Astrocyte of the cerebellum (primary cell): ENCODE measurements at regions not wholly inside any gene's neighbourhood (a gene's known extent, or its start where the extent isn't known, plus 50 kb on each side); places are given as distances from the start of the nearest gene placed in this dataset.
A peak's percentile ranks its signal among the peaks of the same experiment; 100 is the strongest.

Experiments
- DNase-seq: peaks from one replicate; pipeline ENCODE4 v3.0.0-alpha.2; 2011; ENCODE audit warnings: low read depth
- H3K4me3 ChIP-seq: 2 replicates; pipeline ENCODE4 v1.5.1; 2011; ENCODE audit warnings: mild to moderate bottlenecking, low read depth, low read length, moderate library complexity
- in situ Hi-C: cut with HindIII; loops from 2 replicates; pipeline ENCODE4 v1.10.0; 2017; ENCODE audit warnings: low sequenced_read_pairs
- TF ChIP-seq, protein P1 (sequence below): IDR thresholded peaks from 2 replicates; pipeline ENCODE4 v1.5.1; 2012; ENCODE audit warnings: low read length, low read depth, moderate library complexity, mild to moderate bottlenecking; ENCODE audit errors: missing control alignments

DNA sequence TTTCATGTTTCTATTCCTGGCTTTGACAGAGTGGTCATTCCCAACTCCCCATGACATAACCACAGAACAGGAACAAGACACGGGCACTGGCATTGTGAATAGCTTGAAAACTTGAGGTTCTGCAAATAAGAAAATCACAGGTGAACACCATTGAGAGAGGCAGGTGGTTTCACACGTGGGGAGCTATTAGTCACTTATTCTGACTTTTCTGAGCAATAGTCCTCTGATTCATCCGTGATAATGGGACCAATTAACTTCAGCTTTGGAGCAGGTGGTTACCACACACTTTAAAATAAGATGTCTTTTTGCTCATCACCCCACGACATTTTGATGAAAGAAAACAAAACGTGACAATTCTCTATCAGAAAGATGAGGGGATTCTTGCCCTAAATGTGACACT lies 224.7 kb downstream of the KLF13 start:
- TF ChIP-seq, protein P1, sequence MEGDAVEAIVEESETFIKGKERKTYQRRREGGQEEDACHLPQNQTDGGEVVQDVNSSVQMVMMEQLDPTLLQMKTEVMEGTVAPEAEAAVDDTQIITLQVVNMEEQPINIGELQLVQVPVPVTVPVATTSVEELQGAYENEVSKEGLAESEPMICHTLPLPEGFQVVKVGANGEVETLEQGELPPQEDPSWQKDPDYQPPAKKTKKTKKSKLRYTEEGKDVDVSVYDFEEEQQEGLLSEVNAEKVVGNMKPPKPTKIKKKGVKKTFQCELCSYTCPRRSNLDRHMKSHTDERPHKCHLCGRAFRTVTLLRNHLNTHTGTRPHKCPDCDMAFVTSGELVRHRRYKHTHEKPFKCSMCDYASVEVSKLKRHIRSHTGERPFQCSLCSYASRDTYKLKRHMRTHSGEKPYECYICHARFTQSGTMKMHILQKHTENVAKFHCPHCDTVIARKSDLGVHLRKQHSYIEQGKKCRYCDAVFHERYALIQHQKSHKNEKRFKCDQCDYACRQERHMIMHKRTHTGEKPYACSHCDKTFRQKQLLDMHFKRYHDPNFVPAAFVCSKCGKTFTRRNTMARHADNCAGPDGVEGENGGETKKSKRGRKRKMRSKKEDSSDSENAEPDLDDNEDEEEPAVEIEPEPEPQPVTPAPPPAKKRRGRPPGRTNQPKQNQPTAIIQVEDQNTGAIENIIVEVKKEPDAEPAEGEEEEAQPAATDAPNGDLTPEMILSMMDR: no peak
- H3K4me3 ChIP-seq: no peak overlapping the region
- in situ Hi-C loops: no loop called here
- no peak for DNase-seq

DNA sequence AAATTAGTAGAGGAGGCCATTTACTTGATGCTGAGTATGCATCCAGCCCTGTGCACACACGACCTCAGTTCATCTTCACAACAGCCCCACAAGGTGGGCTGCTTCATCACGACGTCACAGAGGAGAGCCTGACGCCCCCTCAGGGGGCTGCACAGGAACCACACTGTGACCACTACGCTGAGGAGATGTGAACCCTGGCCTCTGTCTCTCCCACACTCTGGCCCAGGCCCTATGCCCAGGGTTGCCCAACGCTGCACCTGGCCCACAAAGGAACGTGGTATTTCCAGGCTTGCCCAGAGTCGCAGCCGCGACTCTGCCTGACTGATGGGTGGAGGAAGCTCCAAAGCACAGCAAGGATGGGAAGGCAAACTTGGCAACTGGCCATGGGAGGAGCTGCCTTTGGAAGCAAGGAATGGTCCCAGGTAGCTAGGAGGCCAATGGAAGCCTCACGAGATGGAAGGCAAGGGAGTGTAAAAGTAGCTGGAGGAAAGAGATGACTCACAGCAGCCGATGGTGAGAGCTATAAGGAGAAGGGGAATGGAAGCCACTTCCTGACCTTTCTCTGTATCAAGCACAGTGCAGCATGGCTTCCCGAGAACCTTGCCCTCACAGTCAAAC lies 226.0 kb downstream of the KLF13 start:
- no peak overlapping the region for H3K4me3 ChIP-seq
- no peak for DNase-seq
- TF ChIP-seq, protein P1: no peak
- in situ Hi-C loops: no loop called here

DNA sequence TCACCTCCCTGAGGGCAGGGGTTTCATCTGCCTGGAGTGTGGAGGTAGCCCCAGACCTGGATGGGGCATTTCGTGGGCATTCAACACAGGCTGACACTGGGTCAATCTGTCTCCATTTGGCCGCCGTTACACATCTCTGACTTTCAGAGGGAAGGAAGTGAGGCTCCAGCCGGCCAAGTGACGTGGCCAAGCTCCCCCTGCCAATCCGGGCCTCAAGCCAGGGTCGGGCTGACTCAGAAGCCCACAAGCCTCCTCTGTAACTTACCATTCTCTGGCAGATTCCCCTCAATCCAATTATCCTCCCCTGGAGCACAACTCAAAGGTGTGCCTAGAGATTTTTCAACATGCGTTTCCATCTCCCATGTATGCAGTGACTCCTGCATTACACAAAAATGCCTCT lies 227.6 kb downstream of the KLF13 start:
- TF ChIP-seq, protein P1: no peak
- DNase-seq: peak; percentile 91
- in situ Hi-C loops: no loop called here
- H3K4me3 ChIP-seq: no peak overlapping the region

DNA sequence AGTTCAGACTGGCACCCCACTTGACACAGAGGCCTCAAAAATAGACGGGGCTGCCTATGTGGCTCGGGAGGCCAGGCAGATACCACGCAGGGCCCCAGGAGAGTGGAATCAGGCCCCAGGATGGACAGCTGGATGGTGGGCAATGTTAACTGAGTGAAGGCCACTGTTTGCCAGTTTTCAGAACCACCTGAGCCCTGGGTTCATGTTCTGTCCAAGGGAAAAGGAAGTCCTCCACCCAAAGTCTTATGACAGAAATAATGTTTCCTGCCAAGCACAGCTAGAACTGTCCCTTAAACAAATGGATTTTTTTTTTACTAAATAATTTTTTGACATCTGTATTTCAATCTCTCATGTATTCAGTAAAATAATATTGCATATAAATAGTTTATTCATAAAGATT lies 228.4 kb downstream of the KLF13 start:
- TF ChIP-seq, protein P1: no peak
- H3K4me3 ChIP-seq: no peak overlapping the region
- DNase-seq: no peak
- in situ Hi-C loops: no loop called here

DNA sequence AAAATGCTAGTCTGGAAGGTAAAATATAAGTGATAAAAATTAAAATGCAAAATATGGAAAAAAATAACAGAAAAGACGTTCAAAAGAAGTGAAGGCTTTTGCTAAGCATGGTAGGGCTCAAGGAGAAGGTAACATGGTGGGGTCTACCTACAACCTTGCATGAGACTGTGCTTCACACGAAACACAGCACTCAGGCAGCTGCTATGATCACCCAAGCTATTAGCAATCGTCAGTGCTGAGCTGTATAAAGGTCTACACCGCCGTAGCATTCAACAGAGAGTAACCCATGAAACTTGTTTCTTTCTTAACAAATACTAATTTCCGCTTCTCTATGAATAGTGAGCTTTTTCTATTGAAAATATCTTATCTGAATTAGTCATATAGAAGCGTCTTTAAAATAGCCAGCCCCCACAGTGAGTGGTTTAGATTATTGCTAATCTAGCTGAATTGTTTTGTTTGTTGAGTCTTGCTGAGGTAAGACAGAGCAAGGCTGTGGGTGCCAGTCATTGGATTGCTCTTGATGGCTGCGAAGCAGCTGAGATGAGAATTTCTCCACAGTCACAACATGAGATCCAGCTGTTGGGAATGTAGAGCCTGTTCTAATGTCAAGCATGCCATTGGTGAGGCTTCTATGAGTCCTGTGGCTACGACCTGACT lies 230.0 kb downstream of the KLF13 start:
- in situ Hi-C loops: no loop called here
- no peak overlapping the region for H3K4me3 ChIP-seq
- no peak for DNase-seq
- TF ChIP-seq, protein P1: no peak

DNA sequence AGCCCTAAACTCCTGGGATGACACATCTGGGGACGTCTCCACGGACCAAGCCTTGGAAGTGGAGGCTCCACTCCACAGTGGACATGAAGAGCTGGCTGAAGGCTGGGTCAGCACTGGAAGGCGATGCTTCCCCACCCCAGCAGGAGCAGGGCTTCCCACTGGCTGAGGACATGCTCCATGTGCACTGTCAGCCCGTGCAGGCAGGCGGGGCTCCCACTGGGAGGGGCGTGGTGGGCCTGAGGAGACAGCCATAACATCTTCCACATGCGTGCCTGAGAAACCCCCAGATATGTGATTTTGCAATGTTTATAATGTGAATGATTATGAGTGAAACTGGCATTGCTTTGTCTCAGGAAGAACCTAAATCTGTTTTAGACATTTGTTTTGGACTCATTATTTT lies 231.3 kb downstream of the KLF13 start:
- TF ChIP-seq, protein P1: no peak
- H3K4me3 ChIP-seq: no peak overlapping the region
- no peak for DNase-seq
- in situ Hi-C loops: no loop called here
